ENCODE measurements at regions not wholly inside any gene's neighbourhood (a gene's known extent, or its start where the extent isn't known, plus 50 kb on each side); places are given as distances from the start of the nearest gene placed in this dataset.
"Not testable (repeated sequence)": the region's sequence is repeated elsewhere in the genome, so short reads cannot be mapped to it uniquely, and the experiment has no call there.

GRCh38 chr2:238716585-238716984 lies 131.3 kb upstream of the TWIST2 start:
- Mint-ChIP-seq H3K27me3 (ENCODE audit: low read depth, poor library complexity) (peaks cover 7% of the 10 kb centered on the region), H3K4me1 (peaks cover 10% of the 10 kb centered on the region), H3K27ac (no peak overlapping the region), H3K4me3 (no peak overlapping the region), H3K36me3 (ENCODE audit: low read depth) (no peaks in the 10 kb centered on the region), H3K9me3 (peaks cover 3% of the 10 kb centered on the region)
- DNase-seq = no peak
- no peak for TF ChIP-seq CTCF (IDR thresholded peaks at IDR 0.05)

- Mint-ChIP-seq H3K4me3 (no peak overlapping the region), H3K27ac (peak overlapping the region; percentile 41), H3K27me3 (ENCODE audit: low read depth, poor library complexity) (peaks cover 5% of the 10 kb centered on the region), H3K9me3 (peaks cover 8% of the 10 kb centered on the region), H3K4me1 (peaks cover 10% of the 10 kb centered on the region), H3K36me3 (ENCODE audit: low read depth) (no peaks in the 10 kb centered on the region)
- no peak for DNase-seq
- TF ChIP-seq CTCF (IDR thresholded peaks at IDR 0.05) = no peak
Measured at GRCh38 chr2:238717084-238717483, 130.8 kb upstream of the TWIST2 start.

- H3K27me3 Mint-ChIP-seq (ENCODE audit: low read depth, poor library complexity) = peaks cover 4% of the 10 kb centered on the region
- H3K27ac Mint-ChIP-seq = no peak overlapping the region
- no peak overlapping the region for H3K4me3 Mint-ChIP-seq
- DNase-seq = no peak
- peaks cover 10% of the 10 kb centered on the region for H3K4me1 Mint-ChIP-seq
- TF ChIP-seq CTCF (IDR thresholded peaks at IDR 0.05) = no peak
- H3K9me3 Mint-ChIP-seq = peaks cover 15% of the 10 kb centered on the region
- H3K36me3 Mint-ChIP-seq (ENCODE audit: low read depth) = no peaks in the 10 kb centered on the region
Measured at GRCh38 chr2:238719641-238720040, 128.2 kb upstream of the TWIST2 start.

GRCh38 chr2:238720232-238720672 lies 127.6 kb upstream of the TWIST2 start:
- peaks cover 20% of the 10 kb centered on the region for H3K9me3 Mint-ChIP-seq
- TF ChIP-seq CTCF (IDR thresholded peaks at IDR 0.05) = peak; percentile 59
- H3K36me3 Mint-ChIP-seq (ENCODE audit: low read depth) = no peaks in the 10 kb centered on the region
- no peak overlapping the region for H3K4me3 Mint-ChIP-seq
- peak; percentile 61 for DNase-seq
- peaks cover 7% of the 10 kb centered on the region for H3K27me3 Mint-ChIP-seq (ENCODE audit: low read depth, poor library complexity)
- H3K27ac Mint-ChIP-seq = no peak overlapping the region
- peaks cover 10% of the 10 kb centered on the region for H3K4me1 Mint-ChIP-seq

- peaks cover 30% of the 10 kb centered on the region for H3K9me3 Mint-ChIP-seq
- peaks cover 7% of the 10 kb centered on the region for H3K27me3 Mint-ChIP-seq (ENCODE audit: low read depth, poor library complexity)
- H3K4me3 Mint-ChIP-seq = no peak overlapping the region
- H3K36me3 Mint-ChIP-seq (ENCODE audit: low read depth) = no peaks in the 10 kb centered on the region
- no peak overlapping the region for H3K27ac Mint-ChIP-seq
- DNase-seq = no peak
- H3K4me1 Mint-ChIP-seq = no peaks in the 10 kb centered on the region
- no peak for TF ChIP-seq CTCF (IDR thresholded peaks at IDR 0.05)
Measured at GRCh38 chr2:238722181-238722580, 125.7 kb upstream of the TWIST2 start.

GRCh38 chr2:238722883-238723282 lies 125.0 kb upstream of the TWIST2 start:
- no peak for TF ChIP-seq CTCF (IDR thresholded peaks at IDR 0.05)
- H3K4me3 Mint-ChIP-seq = no peak overlapping the region
- no peak overlapping the region for H3K27ac Mint-ChIP-seq
- peaks cover 30% of the 10 kb centered on the region for H3K9me3 Mint-ChIP-seq
- H3K4me1 Mint-ChIP-seq = no peaks in the 10 kb centered on the region
- peaks cover 7% of the 10 kb centered on the region for H3K27me3 Mint-ChIP-seq (ENCODE audit: low read depth, poor library complexity)
- no peak for DNase-seq
- H3K36me3 Mint-ChIP-seq (ENCODE audit: low read depth) = no peaks in the 10 kb centered on the region

- H3K27me3 Mint-ChIP-seq (ENCODE audit: low read depth, poor library complexity); H3K36me3 Mint-ChIP-seq (ENCODE audit: low read depth); DNase-seq; H3K4me3 Mint-ChIP-seq; H3K4me1 Mint-ChIP-seq; H3K27ac Mint-ChIP-seq: not testable (repeated sequence)
- H3K9me3 Mint-ChIP-seq = peaks cover 30% of the 10 kb centered on the region
Measured at GRCh38 chr2:238723740-238724320, 124.1 kb upstream of the TWIST2 start.
